ENCODE measurements at regions not wholly inside any gene's neighbourhood (a gene's known extent, or its start where the extent isn't known, plus 50 kb on each side); places are given as distances from the start of the nearest gene placed in this dataset.
"Not testable (repeated sequence)": the region's sequence is repeated elsewhere in the genome, so short reads cannot be mapped to it uniquely, and the experiment has no call there.

- no peak for DNase-seq (ENCODE audit: low read depth in 4 of 4, low spot score in 3 of 4)
Measured at GRCh38 chr6:53446151-53446550, 97.4 kb upstream of the ELOVL5 start.

- no peak for DNase-seq (ENCODE audit: low read depth in 4 of 4, low spot score in 3 of 4)
Measured at GRCh38 chr6:53441761-53442160, 93.0 kb upstream of the ELOVL5 start.

GRCh38 chr6:53441035-53441493 is 92.3 kb upstream of the ELOVL5 start:
- no peak for DNase-seq (ENCODE audit: low read depth in 4 of 4, low spot score in 3 of 4)

GRCh38 chr6:53440336-53440945 is 91.7 kb upstream of the ELOVL5 start:
- DNase-seq (ENCODE audit: low read depth in 4 of 4, low spot score in 3 of 4) = no peak

GRCh38 chr6:53439556-53439955 is 90.8 kb upstream of the ELOVL5 start:
- no peak for DNase-seq (ENCODE audit: low read depth in 4 of 4, low spot score in 3 of 4)

- no peak for DNase-seq (ENCODE audit: low read depth in 4 of 4, low spot score in 3 of 4)
Measured at GRCh38 chr6:53437557-53438202, 88.9 kb upstream of the ELOVL5 start.

GRCh38 chr6:53436526-53437303 is 88.0 kb upstream of the ELOVL5 start:
- DNase-seq (ENCODE audit: low read depth in 4 of 4, low spot score in 3 of 4) = no peak

GRCh38 chr6:53433951-53434285 is 85.2 kb upstream of the ELOVL5 start:
- DNase-seq (ENCODE audit: low read depth in 4 of 4, low spot score in 3 of 4) = no peak

GRCh38 chr6:53433261-53433950 is 84.7 kb upstream of the ELOVL5 start:
- no peak for DNase-seq (ENCODE audit: low read depth in 4 of 4, low spot score in 3 of 4)

- peak in 1 of 4 donors; percentile 43 for DNase-seq (ENCODE audit: low read depth in 4 of 4, low spot score in 3 of 4)
Measured at GRCh38 chr6:53432318-53433161, 83.8 kb upstream of the ELOVL5 start.

GRCh38 chr6:53431704-53432103 is 83.0 kb upstream of the ELOVL5 start:
- no peak for DNase-seq (ENCODE audit: low read depth in 4 of 4, low spot score in 3 of 4)

- DNase-seq (ENCODE audit: low read depth in 4 of 4, low spot score in 3 of 4) = no peak
Measured at GRCh38 chr6:53429401-53429800, 80.7 kb upstream of the ELOVL5 start.

GRCh38 chr6:53428886-53429285 is 80.1 kb upstream of the ELOVL5 start:
- DNase-seq (ENCODE audit: low read depth in 4 of 4, low spot score in 3 of 4) = no peak

- DNase-seq (ENCODE audit: low read depth in 4 of 4, low spot score in 3 of 4) = no peak
Measured at GRCh38 chr6:53426667-53427270, 78.0 kb upstream of the ELOVL5 start.

GRCh38 chr6:53426117-53426516 is 77.4 kb upstream of the ELOVL5 start:
- DNase-seq (ENCODE audit: low read depth in 4 of 4, low spot score in 3 of 4) = no peak

GRCh38 chr6:53424976-53425718 is 76.4 kb upstream of the ELOVL5 start:
- no peak for DNase-seq (ENCODE audit: low read depth in 4 of 4, low spot score in 3 of 4)

GRCh38 chr6:53424300-53424699 is 75.5 kb upstream of the ELOVL5 start:
- no peak for DNase-seq (ENCODE audit: low read depth in 4 of 4, low spot score in 3 of 4)

GRCh38 chr6:53423560-53423959 is 74.8 kb upstream of the ELOVL5 start:
- DNase-seq (ENCODE audit: low read depth in 4 of 4, low spot score in 3 of 4) = not testable (repeated sequence)

- DNase-seq (ENCODE audit: low read depth in 4 of 4, low spot score in 3 of 4) = no peak
Measured at GRCh38 chr6:53419026-53419425, 70.3 kb upstream of the ELOVL5 start.

Data from left renal pelvis (tissue), 4 donors.